HG03064 (cell line): ENCODE measurements at regions not wholly inside any gene's neighbourhood (a gene's known extent, or its start where the extent isn't known, plus 50 kb on each side); places are given as distances from the start of the nearest gene placed in this dataset.

ENCODE experiments used
- ATAC-seq: cut with Tn5 transposase; IDR thresholded peaks from one replicate; pipeline ENCODE4 v1.9.1; 2021; ENCODE audit warnings: low read depth; ENCODE audit not compliant: unreplicated experiment

DNA sequence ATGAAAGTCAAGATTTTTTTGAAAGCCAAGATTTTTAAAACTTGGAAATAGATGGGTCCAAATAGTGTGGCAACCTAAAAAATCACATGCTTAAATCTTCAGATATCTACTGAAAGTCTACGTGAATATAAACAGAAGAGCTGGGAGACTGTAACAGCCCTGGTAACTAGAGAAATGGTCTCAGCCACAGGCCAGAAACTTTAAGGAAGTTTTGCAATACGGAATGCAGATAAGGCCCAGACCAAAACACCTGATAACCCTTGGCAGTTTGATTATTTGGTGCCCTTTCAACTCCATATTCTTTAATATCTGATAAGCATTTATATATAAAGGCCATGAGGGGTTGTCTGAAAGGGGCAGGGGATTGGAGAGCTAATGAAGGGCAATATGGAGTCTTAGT lies 537.3 kb upstream of the TGFBR2 start:
- ATAC-seq: no peak

DNA sequence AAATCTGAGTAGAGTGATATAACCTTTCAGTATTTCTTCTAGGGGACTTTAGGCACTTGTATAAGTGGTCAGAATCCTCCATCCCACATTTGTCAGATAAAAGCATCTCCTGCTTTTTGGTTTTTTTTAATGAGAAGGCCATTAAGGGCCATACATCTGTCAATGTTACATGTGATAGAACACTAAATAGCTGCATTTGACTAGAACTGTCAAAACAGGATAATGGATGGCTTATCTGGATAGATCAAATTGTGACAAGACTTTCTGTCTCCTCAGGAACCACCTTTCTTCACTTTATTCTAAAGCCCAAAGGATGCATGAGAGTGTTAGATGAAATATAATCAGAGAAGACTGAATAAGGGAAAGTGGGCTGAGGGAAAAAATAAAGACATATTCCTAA lies 533.4 kb upstream of the TGFBR2 start:
- no peak for ATAC-seq

DNA sequence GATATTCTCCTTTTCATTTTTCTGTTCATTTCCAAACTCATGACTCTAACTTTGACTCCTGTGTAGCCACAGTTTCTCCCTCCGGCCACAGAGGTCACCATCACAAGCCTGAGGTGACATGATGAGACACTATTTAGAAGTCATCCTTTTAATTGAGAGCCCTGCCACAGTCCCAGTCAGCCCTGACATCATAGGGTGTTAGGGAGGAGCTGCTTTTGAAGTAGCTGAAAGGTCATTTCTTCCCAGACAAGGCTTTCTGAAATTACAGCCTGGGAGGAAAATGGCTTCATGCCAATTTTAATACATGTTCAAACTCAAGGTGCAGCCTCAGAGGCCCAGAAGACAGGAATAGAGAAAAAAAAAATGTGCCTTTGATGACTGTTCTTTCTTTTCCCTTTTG lies 532.8 kb upstream of the TGFBR2 start:
- ATAC-seq: no peak

DNA sequence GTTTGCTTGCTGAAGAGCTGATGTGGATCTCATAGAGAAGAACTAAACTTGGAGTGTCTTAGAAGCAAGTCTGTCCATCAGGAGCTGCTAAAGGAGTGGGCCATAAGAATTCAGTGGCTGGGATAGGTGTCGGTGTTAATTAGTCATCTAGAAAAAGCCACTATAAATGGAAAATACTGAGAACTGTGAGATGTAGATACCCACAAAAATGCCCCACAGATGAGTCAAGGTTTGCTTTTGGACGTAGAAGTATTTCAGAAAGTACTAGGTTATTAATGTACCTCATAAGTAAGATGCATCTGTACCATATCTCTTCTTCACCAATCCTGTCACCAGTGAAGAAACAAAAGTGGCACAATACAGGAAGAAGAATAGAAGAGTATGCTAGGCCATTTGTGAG lies 530.9 kb upstream of the TGFBR2 start:
- no peak for ATAC-seq

DNA sequence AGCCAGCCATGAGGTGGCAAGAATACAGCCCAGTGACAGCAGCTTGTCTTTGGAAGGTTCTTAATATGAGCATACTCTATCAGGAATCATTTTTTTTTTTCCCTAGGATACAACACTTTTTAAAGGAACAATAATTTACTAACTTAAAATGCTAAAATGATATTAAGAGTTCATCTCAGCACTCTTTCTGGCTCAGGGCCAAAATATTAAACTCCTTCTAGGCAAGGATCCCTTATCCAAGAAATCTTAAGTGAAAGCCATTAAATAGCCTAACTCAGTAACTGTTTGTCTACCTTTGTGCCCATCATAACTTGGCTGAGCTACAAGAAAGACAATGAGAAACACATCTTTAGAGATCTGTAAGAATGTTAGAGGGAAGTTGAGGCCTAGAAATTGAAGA lies 529.5 kb upstream of the TGFBR2 start:
- no peak for ATAC-seq

DNA sequence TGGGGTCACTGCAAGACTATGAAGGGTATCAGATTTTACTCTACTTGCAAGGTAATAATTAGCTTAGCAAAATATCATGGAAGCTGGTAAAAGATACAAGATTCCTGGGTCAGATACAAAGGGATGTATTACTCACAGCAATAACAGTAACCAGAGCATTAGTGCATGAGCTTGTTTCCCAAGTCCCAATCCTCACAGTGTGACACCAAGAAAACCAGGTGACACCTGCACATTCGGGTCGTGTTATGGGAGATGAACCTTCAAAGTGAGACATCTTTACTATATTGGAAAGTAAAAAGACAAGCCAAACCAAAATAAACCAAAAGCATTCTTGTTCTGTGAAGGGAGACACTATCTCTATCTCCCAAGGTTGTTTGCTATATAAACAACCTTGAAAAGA lies 528.7 kb upstream of the TGFBR2 start:
- ATAC-seq: no peak

DNA sequence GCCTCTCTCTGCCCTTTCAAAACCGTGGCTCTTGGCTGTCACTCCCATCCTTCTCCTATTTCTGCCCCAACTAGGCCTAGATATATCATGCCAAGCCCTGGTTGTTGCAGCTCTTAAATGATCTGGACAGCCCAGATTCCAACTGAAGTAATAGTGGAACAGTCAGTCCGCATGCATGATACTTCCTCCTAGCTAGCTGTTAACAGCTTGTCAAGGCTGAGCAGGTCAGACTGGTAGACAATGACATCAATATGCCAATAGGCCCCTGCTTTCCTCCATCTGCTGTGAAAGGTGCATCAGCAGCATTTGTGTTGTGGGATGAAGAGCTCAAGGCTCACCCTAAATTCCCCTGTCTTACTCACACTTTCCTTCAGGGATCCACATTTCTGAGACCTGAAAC lies 527.7 kb upstream of the TGFBR2 start:
- no peak for ATAC-seq

DNA sequence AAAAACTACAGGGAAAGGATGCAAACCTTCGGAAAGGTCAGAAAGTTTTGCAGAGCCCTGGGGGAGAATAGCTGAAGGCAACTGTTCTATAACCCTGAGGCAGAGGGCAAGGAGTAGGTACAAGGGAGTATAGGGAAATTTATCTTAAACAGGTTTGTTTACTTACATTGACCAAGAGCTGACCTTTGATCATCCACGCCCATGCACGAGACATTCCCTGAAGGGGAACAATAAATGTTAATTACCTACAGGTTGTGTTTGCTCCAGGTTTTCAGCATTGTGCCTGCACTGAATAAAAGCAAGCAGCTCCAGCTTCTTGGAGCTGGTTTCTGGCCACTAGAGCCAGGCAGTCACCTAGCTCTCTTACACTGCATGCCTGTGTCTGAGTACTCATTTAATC lies 524.5 kb upstream of the TGFBR2 start:
- no peak for ATAC-seq

DNA sequence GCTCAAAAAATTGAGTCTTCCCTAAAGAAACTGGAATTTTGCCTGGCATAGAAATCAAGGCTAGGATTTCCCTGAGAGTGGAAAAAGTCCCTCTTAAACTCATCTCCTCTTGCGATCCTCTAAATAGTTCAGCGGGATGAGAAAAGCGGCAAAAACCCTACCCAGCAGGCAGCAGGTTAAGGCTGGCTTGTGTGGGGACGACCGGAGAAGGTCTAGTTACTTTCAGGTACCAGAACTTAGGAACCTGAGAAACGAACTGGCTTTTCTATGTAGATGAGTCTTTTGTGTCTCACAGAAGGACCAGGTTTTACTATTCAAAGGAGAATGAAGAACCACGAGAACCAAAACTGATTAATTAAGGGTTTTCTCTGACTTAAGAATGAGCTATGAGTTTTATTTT lies 523.7 kb upstream of the TGFBR2 start:
- no peak for ATAC-seq

DNA sequence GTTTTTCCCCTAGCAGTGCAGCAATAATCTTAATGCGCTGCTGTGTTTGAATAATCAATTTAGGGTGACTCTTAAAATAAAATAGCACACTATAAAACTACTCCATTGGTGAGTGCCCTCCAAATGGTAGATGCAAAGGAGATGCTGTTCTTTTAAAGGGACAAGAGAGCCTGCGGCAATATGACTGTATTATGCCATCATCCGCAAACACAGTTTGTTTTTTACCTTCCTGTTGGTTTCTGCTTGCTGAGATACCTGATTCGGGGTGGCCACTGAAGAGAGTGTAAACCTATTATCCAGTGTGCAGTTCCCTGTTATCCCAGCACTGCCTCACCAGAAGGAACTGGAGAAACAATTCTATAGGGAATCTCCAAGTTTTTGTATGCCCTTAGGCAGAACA lies 523.1 kb upstream of the TGFBR2 start:
- no peak for ATAC-seq

DNA sequence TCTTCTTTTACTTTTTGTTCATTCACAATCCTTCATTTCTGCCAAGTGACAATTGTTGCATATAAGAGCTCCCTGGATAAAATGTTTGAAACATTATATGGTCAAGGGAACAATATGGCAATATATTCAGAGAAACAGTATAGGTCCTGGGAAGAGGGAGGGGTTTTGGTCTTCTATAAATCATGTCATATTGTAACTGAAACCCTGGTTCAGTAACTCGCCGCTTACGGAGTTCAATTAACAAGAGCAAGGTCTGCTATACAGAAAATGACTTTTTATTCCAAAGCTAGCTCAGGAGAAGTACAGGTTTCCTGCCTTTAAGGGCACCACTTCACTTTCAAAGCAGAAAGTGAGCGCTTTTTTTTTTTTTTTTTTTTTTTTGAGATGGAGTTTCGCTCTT lies 522.1 kb upstream of the TGFBR2 start:
- ATAC-seq: no peak

DNA sequence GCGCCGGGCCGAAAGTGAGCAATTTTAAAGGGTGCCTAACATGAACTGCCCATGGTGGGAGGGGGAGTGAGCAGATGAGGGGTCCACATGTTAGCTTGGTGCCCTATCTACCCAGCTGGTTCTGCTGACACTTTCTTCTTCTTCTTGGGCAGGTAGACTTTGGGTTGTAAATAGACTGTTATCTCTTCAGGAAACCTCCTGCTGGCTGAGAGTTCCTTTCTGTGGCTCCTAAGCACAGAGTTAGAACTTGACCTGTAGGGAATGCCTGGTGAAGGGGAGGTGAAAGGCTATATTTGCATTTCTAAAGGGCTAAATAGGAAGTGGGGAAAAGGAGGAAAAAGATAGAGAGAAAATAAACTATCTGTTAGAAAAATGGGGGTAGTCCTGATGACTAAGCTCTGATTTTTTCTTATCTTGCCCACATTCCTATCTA lies 521.4 kb upstream of the TGFBR2 start:
- ATAC-seq: no peak

DNA sequence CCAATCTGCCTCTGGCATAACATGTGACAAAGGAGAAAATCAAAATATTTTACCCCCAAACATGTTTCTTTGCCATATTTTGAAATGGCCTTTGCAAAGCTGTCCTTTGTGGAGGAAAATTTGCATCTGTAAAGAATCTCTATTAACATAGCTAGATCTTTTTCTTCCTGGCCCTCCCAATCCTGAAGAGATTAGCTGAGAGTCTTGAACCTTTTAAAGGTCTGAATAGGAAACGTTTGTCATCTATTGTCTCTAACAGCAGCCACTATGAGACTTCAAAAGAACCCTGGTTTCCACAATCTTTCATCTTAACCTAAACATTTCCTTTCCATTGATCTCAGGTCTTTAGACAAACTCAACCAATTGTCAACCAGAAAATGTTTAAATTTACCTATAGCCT lies 520.9 kb upstream of the TGFBR2 start:
- ATAC-seq: no peak

DNA sequence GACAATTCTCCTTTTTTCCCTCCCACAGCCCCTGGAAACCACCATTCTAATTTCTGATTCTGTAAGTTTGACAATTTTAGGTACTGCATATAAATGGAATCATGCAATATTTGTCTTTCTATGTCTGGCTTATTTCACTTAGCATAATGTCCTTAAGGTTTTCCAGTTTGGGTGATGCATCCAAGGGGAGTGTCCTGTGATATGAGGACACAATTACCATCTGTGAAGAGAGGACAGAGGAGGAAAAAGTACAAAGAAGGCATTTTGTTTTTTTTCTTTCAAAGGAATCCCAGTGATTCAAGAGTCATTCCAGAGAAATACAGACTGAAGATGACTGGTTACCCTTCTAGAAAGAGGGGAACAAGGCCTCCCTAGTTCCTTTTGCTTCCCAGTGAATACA lies 514.7 kb upstream of the TGFBR2 start:
- ATAC-seq: no peak

DNA sequence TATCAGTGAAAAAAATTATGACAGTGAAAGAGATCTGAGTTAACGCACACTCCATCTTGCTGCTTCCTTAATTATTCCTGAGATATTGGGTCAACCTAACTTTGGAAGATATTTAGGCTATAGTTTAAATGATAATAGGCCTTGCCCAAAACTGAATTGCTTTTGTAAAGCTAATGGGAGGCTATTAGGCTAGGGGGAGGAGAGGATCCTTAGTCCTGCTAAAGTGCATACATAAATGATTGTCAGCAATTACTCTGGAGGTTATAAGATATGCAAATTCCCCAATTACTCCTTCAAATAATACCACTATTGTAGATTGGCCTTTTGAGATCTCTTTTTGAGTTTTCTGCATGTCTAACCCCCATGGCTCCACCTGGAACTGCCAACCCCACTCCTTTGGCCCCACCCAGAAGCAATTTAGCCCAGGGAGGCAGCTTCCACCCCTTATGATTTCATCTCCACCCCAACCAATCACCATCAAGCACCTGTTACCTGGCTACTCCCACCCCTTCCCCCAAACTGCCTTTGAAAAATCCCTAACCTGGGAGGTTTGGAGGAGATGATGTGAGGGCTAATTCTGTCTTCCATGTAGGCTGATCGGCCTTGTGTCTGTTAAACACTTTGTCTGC lies 509.3 kb upstream of the TGFBR2 start:
- no peak for ATAC-seq

DNA sequence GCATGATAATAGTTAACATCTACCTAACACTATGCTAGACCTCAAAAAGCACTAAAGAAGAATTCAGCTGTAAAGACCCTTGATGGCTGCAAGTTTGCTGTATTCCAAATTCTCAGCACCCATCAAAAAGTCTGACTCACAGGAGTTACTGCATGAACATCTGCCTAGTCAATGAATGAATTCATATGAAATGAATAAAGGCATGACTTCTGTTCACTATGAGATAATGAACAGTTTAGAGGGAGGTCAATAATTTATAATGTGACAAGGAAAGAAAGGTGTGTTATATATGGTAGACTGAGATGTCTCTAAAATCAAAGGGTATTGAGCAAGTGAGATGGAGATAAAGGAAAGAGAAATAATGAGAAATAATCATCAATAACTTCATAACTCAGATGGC lies 508.2 kb upstream of the TGFBR2 start:
- ATAC-seq: no peak

DNA sequence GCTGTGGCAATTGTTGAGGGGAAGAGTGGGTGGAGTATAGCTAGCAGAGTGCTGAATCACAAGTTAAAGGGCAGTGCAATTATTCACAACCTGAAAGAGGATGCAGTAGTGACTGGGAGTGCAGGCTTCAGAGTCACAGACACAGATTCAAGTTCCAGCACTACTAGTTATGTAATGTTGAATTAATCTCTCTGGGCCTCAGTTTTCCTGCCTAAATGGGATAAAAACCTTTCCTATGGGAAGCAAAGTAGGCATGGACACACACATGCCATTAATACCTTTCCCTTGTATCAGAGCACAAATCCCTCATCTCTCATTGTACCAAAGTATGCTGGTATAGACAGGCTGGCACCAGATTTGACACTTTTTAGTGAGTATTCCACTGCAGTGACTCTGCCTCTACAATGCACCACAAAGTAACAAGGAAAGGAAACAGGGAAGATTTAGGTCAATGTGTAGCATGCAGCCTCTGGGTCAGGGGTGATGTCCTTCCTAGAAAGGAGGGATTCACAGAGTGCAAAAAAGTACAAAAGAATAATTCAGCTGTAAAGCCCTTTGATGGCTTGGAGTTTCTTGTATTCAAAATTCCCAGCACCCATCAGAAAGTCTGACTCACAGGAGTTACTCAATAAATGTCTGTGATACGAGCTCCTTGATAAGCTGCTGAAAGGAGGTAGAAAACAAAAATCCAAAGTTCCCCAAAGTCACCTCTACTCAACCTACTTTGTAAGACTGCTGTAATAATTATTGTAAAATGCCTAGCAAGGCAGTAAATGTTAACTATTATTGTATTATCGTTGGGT lies 507.5 kb upstream of the TGFBR2 start:
- no peak for ATAC-seq

DNA sequence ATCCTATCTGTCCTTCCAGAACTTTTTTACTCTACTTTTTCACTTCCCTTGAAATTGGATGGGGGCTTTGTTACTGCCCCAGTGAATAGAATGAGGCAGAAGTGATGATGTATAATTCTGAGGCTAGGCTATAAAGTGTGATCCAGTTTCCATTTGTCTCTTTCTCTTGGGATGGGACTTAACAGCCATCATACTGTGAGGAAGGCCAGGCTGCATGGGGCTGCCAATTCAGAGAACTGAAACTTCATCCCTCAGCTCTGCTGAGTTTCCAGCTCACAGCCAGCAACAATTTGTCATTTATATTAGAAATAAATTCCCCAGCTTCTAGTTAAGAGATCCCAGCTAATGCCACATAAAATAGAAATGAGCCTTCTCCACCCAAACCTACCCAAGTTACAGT lies 504.0 kb upstream of the TGFBR2 start:
- no peak for ATAC-seq

DNA sequence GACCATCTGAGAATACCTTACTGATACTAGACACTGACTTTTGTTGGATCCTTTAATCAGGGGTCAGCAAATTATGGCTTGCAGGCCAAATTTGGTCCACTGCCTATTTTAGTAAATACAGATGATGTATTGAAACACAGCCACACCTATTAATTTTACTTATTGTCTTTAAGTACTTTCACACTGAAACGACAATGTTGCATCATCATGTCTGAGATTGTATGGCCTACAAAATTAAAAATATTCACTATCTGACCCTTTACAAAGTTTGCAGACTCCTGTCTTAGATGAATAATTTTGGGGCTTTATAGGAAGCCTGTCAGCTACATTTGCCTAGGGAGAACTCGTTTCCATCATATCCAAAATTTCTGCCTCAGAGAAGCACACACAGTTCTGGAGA lies 503.2 kb upstream of the TGFBR2 start:
- no peak for ATAC-seq

DNA sequence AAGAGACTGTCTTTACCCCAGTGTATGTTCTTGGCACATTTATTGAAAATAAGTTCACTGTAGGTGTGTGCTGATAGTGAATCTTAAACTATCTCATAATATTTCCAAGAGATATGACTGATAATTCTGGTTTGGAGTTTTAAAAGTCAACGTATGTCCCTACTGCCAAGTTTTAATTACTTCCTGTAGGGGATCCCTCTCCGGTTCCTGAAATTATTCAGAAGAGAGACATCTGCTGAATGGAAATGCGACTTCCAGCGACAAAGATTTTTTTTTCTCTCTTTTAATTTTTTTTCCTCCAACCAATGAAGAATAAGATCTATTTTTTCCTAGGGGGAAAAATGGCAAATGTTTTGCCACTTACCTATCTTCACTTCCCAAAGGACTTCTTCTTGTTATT lies 498.9 kb upstream of the TGFBR2 start:
- ATAC-seq: no peak

DNA sequence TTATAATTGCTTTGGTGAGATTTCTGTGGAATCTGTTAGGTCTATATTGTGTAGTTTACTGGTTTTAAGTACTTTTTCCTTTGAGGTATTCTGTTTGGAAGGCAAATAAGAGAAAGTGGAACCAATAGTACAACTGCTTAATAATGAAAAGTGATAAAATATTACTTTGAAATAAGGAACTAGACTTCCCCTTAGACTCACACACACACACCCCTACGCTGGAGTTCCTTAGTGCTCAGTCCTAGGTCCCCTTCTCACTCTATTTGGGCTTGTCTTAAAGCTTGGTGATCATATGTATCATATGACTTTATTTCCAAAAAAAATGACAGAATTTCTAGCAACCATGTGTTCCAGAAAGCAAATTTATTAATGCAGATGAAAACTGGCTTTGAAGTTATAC lies 494.0 kb upstream of the TGFBR2 start:
- no peak for ATAC-seq

DNA sequence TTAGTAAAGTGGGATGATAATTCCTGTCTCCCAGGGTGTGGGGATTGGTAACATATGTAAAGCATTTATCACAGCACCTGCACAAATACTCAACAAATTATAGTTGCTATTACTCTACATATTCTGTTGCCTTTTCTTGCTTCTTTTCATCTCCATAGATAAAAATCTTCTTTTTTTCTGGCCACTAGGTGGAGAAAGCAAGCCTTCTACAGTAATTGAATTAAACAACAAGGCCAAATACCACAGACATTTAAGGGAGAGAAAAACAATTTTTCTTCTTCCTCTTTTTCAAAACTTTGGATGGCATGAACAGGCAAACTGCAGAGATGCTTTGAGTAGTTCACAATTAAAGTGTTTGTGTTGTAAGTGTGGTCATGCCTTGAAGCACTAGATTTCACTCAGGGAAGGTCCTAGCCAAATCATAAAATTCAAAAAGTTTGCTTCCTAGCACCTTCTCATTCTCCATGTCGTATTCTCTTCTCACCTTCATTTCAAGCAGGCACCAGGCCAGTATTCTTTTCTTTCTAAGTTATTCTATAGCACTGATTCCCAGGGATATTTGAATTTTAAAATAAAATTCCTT lies 493.4 kb upstream of the TGFBR2 start:
- ATAC-seq: no peak
